ENCODE measurements at regions not wholly inside any gene's neighbourhood (a gene's known extent, or its start where the extent isn't known, plus 50 kb on each side); places are given as distances from the start of the nearest gene placed in this dataset.

DNA sequence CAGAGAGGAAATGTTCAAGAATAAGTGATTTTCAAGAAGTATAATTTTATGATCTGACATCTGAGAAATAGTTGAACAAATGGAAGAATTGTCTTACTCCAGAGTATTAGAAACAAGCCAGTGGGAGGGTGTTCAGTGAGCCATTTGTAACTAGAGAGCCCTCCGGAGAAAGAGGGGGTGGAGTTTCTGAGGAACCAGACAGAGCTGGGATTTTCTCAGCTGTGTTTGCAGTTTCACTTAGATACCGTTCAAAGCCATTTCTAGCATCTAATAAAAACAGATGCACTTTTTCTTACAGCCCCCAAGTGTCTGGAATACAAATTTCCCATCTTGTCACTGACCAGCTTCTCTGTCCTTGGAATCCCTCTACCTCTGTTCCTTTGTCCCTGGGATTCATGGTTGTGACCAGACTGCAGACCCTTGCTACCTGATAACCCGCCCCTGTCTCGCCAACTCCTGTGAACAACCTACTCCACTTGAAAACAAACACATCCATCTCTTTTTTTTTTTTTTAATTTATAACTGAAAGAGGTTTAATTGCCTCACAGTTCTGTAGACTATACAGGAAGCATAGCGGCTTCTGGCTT lies 132.8 kb upstream of the KLF3 start:
- no peak for TF ChIP-seq CTCF (IDR thresholded peaks at IDR 0.05; ENCODE audit: insufficient read depth, low read length, poor library complexity, severe bottlenecking)
- no peak for TF ChIP-seq EZH2phosphoT487 (conservative IDR thresholded peaks at IDR 0.05; ENCODE audit: low read length)

Measured in SU-DHL-6 (cell line).